Trophoblast cell (in vitro differentiated cells and primary cell): ENCODE measurements at regions not wholly inside any gene's neighbourhood (a gene's known extent, or its start where the extent isn't known, plus 50 kb on each side); places are given as distances from the start of the nearest gene placed in this dataset.

Experiments used
- DNase-seq, 2 donors: peaks; one replicate each; pipeline ENCODE4 v3.0.0-alpha.2; 2016
- H2AFZ ChIP-seq: 2 replicates; pipeline ENCODE4 v1.6.1; 2013; ENCODE audit warnings: low read length, moderate library complexity, mild to moderate bottlenecking; ENCODE audit not compliant: insufficient read depth, poor library complexity
- H2AK5ac ChIP-seq: 2 replicates; pipeline ENCODE4 v1.6.1; 2013; ENCODE audit warnings: mild to moderate bottlenecking, low read length
- H2BK120ac ChIP-seq: 2 replicates; pipeline ENCODE4 v1.6.1; 2013; ENCODE audit warnings: low read length, mild to moderate bottlenecking, moderate library complexity; ENCODE audit not compliant: insufficient read depth, poor library complexity
- H2BK12ac ChIP-seq: 2 replicates; pipeline ENCODE4 v1.6.1; 2013; ENCODE audit warnings: mild to moderate bottlenecking, low read length, moderate library complexity
- H2BK5ac ChIP-seq: 2 replicates; pipeline ENCODE4 v1.6.1; 2013; ENCODE audit warnings: low read length, low read depth, moderate library complexity, mild to moderate bottlenecking; ENCODE audit not compliant: poor library complexity
- H3K14ac ChIP-seq: 2 replicates; pipeline ENCODE4 v1.6.1; 2013; ENCODE audit warnings: mild to moderate bottlenecking, low read length
- H3K18ac ChIP-seq: 2 replicates; pipeline ENCODE4 v1.6.1; 2013; ENCODE audit warnings: mild to moderate bottlenecking, low read length
- H3K23ac ChIP-seq: 2 replicates; pipeline ENCODE4 v1.6.1; 2013; ENCODE audit warnings: low read length
- H3K27ac ChIP-seq: 2 replicates; pipeline ENCODE4 v1.5.1; 2013; ENCODE audit warnings: low read depth, mild to moderate bottlenecking, inconsistent platforms, low read length, moderate library complexity
- H3K27me3 ChIP-seq: 2 replicates; pipeline ENCODE4 v1.6.1; 2013; ENCODE audit warnings: inconsistent platforms, mild to moderate bottlenecking, low read length, moderate library complexity; ENCODE audit not compliant: insufficient read depth
- H3K36me3 ChIP-seq, 2 experiments: 1 replicate in 1 of 2; 2 replicates in 1 of 2; pipeline ENCODE4 v1.6.1; 2013; ENCODE audit warnings: low read length in 2 of 2, mild to moderate bottlenecking in 2 of 2, moderate library complexity in 1 of 2; ENCODE audit not compliant: insufficient read depth in 2 of 2, control insufficient read depth in 1 of 2
- H3K4ac ChIP-seq: 2 replicates; pipeline ENCODE4 v1.6.1; 2013; ENCODE audit warnings: low read depth, mild to moderate bottlenecking, low read length, moderate library complexity
- H3K4me1 ChIP-seq, 2 experiments: 1 replicate in 1 of 2; 2 replicates in 1 of 2; pipeline ENCODE4 v1.6.1; 2013; ENCODE audit warnings: low read length in 2 of 2, mild to moderate bottlenecking in 2 of 2, moderate library complexity in 1 of 2; ENCODE audit not compliant: insufficient read depth in 2 of 2, control insufficient read depth in 1 of 2
- H3K4me2 ChIP-seq: 2 replicates; pipeline ENCODE4 v1.6.1; 2013; ENCODE audit warnings: inconsistent platforms, mild to moderate bottlenecking, low read length, moderate library complexity
- H3K4me3 ChIP-seq: 2 replicates; pipeline ENCODE4 v1.5.1; 2013; ENCODE audit warnings: mild to moderate bottlenecking, low read depth, low read length, inconsistent platforms
- H3K79me1 ChIP-seq: one replicate; pipeline ENCODE4 v1.6.1; 2013; ENCODE audit warnings: low read length
- H3K79me2 ChIP-seq: 2 replicates; pipeline ENCODE4 v1.6.1; 2013; ENCODE audit warnings: low read length, mild to moderate bottlenecking; ENCODE audit not compliant: control insufficient read depth, insufficient read depth, poor library complexity
- H3K9ac ChIP-seq: 2 replicates; pipeline ENCODE4 v1.6.1; 2013; ENCODE audit warnings: mild to moderate bottlenecking, low read length
- H3K9me3 ChIP-seq: 2 replicates; pipeline ENCODE4 v1.6.1; 2013; ENCODE audit warnings: low read depth, mild to moderate bottlenecking, control low read depth, inconsistent platforms, low read length; ENCODE audit not compliant: insufficient read depth
- H4K12ac ChIP-seq: 2 replicates; pipeline ENCODE4 v1.6.1; 2013; ENCODE audit warnings: low read depth, mild to moderate bottlenecking, low read length, moderate library complexity
- H4K8ac ChIP-seq: 2 replicates; pipeline ENCODE4 v1.6.1; 2013; ENCODE audit warnings: low read depth, mild to moderate bottlenecking, low read length, moderate library complexity
- H4K91ac ChIP-seq: one replicate; pipeline ENCODE4 v1.6.1; 2013; ENCODE audit warnings: low read depth, mild to moderate bottlenecking, low read length, moderate library complexity
- WGBS: extraction: QIAGEN DNeasy Blood & Tissue Kit; methylation state at CpG from one replicate; pipeline ENCODE4 v1.1.7; 2013; ENCODE audit warnings: missing lambda C conversion rate; ENCODE audit not compliant: insufficient read length, insufficient coverage; ENCODE audit errors: extremely low coverage; 5-methylcytosine and 5-hydroxymethylcytosine counted together

DNA sequence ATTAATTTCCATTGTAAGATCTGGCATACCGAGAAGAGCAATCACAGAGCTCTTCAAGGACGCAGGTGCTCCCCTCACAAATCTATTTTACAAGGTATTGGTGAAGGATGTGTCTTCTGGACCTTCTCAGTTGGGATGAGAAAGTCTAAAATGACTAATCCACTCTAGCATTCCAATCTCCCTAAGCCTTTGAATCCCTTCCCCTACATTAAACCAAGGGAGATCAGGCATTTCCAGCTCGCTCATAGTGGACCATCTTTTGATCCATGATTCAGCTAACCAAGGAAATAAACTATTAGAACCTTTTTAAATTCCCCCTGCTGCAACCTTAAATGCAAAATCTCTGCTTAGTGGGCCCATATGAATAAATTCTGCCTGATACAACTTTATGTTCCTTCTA, 95.9 kb upstream of the FBN2 start:
- H3K23ac ChIP-seq = no peak overlapping the region
- H2BK5ac ChIP-seq = no peak overlapping the region
- H3K4me2 ChIP-seq = no peak overlapping the region
- H3K27ac ChIP-seq = no peak overlapping the region
- H4K12ac ChIP-seq = no peak overlapping the region
- H3K36me3 ChIP-seq = no peaks in the 10 kb centered on the region
- no peak for DNase-seq
- no peaks in the 10 kb centered on the region for H3K79me1 ChIP-seq
- peaks cover 2% of the 10 kb centered on the region in 2 experiments for H3K4me1 ChIP-seq
- no peak overlapping the region for H3K4ac ChIP-seq
- no peak overlapping the region for H3K14ac ChIP-seq
- H3K79me2 ChIP-seq = no peaks in the 10 kb centered on the region
- no peak overlapping the region for H4K91ac ChIP-seq
- H2BK12ac ChIP-seq = no peak overlapping the region
- no CpG with 5 or more reads among the region's 3 CpGs for WGBS
- no peak overlapping the region for H2AFZ ChIP-seq
- H3K27me3 ChIP-seq = no peaks in the 10 kb centered on the region
- no peak overlapping the region for H3K4me3 ChIP-seq
- no peak overlapping the region for H4K8ac ChIP-seq
- H2AK5ac ChIP-seq = no peak overlapping the region
- H3K9ac ChIP-seq = no peak overlapping the region
- no peaks in the 10 kb centered on the region for H3K9me3 ChIP-seq
- no peak overlapping the region for H3K18ac ChIP-seq
- no peak overlapping the region for H2BK120ac ChIP-seq

DNA sequence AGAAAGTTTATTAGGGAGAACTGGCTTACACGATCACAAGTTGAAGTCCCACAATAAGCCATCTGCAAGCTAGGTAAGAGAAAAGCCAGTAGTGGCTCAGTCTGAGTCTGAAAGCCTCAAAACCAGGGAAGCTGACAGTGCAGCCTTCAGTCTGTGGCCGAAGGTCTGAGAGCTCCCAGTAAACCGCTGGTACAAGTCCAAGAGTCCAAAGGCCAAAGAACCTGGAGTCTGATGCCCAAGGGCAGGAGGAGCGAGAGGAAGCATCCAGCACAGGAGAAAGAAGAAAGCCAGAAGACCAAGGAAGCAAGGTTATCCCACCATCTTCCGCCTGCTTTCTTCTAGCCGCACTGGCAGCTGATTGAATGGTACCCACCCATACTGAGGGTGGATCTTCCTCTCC, 97.3 kb upstream of the FBN2 start:
- no peaks in the 10 kb centered on the region for H3K79me1 ChIP-seq
- H4K8ac ChIP-seq = no peak overlapping the region
- H4K91ac ChIP-seq = no peak overlapping the region
- no peaks in the 10 kb centered on the region for H3K4me1 ChIP-seq
- H4K12ac ChIP-seq = no peak overlapping the region
- no peak overlapping the region for H3K4ac ChIP-seq
- no peak overlapping the region for H2BK12ac ChIP-seq
- no CpG with 5 or more reads among the region's 6 CpGs for WGBS
- no peak overlapping the region for H3K4me3 ChIP-seq
- H3K36me3 ChIP-seq = no peaks in the 10 kb centered on the region
- no peak overlapping the region for H3K4me2 ChIP-seq
- no peak for DNase-seq
- H2AFZ ChIP-seq = no peak overlapping the region
- H2AK5ac ChIP-seq = no peak overlapping the region
- H3K79me2 ChIP-seq = no peaks in the 10 kb centered on the region
- no peak overlapping the region for H2BK5ac ChIP-seq
- no peak overlapping the region for H3K14ac ChIP-seq
- H3K27ac ChIP-seq = no peak overlapping the region
- H3K27me3 ChIP-seq = no peaks in the 10 kb centered on the region
- H3K23ac ChIP-seq = no peak overlapping the region
- H2BK120ac ChIP-seq = no peak overlapping the region
- no peak overlapping the region for H3K18ac ChIP-seq
- H3K9me3 ChIP-seq = no peaks in the 10 kb centered on the region
- no peak overlapping the region for H3K9ac ChIP-seq

DNA sequence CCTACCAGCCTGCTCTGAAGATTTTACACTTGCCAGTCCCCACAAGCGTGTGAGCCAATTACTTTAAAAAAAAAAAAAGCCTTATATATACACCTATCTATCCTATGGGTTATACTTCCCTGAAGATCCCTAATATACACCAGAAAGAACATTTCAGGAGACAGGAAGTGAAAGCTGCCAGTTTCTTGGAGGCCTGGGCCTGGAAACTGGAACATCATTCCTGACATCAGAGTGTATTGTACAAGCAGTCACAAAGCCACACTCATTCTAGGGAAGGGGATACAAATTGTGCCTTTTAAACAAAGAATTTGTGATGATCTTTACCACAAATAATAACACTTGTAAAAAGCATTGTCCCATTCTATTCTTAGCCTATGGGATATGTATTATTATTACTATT, 98.3 kb upstream of the FBN2 start:
- H2AK5ac ChIP-seq = no peak overlapping the region
- no peak overlapping the region for H3K4ac ChIP-seq
- DNase-seq = no peak
- no peak overlapping the region for H4K12ac ChIP-seq
- no peaks in the 10 kb centered on the region for H3K79me1 ChIP-seq
- no peak overlapping the region for H2BK5ac ChIP-seq
- no peaks in the 10 kb centered on the region for H3K79me2 ChIP-seq
- H3K9me3 ChIP-seq = no peaks in the 10 kb centered on the region
- no peak overlapping the region for H3K4me2 ChIP-seq
- H3K14ac ChIP-seq = no peak overlapping the region
- no peak overlapping the region for H3K18ac ChIP-seq
- no peak overlapping the region for H2AFZ ChIP-seq
- no peaks in the 10 kb centered on the region for H3K27me3 ChIP-seq
- no peak overlapping the region for H3K27ac ChIP-seq
- H3K23ac ChIP-seq = no peak overlapping the region
- no peak overlapping the region for H3K9ac ChIP-seq
- H2BK120ac ChIP-seq = no peak overlapping the region
- no peak overlapping the region for H4K91ac ChIP-seq
- H4K8ac ChIP-seq = no peak overlapping the region
- H2BK12ac ChIP-seq = no peak overlapping the region
- WGBS = no CpG with 5 or more reads among the region's 1 CpG
- H3K36me3 ChIP-seq = no peaks in the 10 kb centered on the region
- no peak overlapping the region for H3K4me3 ChIP-seq
- H3K4me1 ChIP-seq = no peaks in the 10 kb centered on the region

DNA sequence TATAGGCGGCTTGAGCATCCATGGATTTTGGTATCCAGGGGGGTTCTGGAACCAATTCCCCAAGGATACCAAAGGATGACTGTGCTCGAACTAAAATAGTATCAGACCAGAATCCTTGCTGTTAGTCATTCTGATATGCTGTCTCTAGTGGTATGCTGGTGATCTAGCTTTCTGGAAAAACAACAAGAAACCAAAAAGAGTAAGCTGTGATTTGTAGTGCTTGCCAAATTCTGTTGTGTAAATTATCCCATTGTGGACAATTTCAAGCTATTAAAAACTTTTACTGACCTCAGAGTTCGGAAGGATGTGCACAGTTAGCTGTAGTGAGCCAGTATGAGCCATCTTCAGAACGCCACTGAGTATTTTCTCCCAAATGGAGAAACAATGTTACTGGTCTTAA, 99.0 kb upstream of the FBN2 start:
- Histone ChIP-seq H2BK12ac (no peak overlapping the region), H3K4me1 (no peaks in the 10 kb centered on the region), H4K12ac (no peak overlapping the region), H2BK5ac (no peak overlapping the region), H4K8ac (no peak overlapping the region), H3K27me3 (no peaks in the 10 kb centered on the region), H3K4ac (no peak overlapping the region), H3K9ac (no peak overlapping the region), H3K27ac (no peak overlapping the region), H3K14ac (no peak overlapping the region), H2BK120ac (no peak overlapping the region), H4K91ac (no peak overlapping the region), H2AK5ac (no peak overlapping the region), H2AFZ (no peak overlapping the region), H3K79me1 (no peaks in the 10 kb centered on the region), H3K4me3 (no peak overlapping the region), H3K79me2 (no peaks in the 10 kb centered on the region), H3K18ac (no peak overlapping the region), H3K4me2 (no peak overlapping the region), H3K23ac (no peak overlapping the region), H3K36me3 (no peaks in the 10 kb centered on the region), H3K9me3 (no peaks in the 10 kb centered on the region)
- no peak for DNase-seq
- no CpG with 5 or more reads among the region's 4 CpGs for WGBS
